Sigmoid colon (tissue), 6 donors: ENCODE measurements at regions not wholly inside any gene's neighbourhood (a gene's known extent, or its start where the extent isn't known, plus 50 kb on each side); places are given as distances from the start of the nearest gene placed in this dataset.

Experiments used
- DNase-seq: peaks from one replicate; pipeline ENCODE4 v3.0.0-alpha.2; 2019
- H3K27ac ChIP-seq, 4 donors: fragments of 200-600 bp; sonication (generic); one replicate each; pipeline ENCODE4 v1.5.1; 2016 to 2019; ENCODE audit warnings: mild to moderate bottlenecking in 1 of 4
- H3K27me3 ChIP-seq, 3 donors: fragments of 200-600 bp; sonication (generic); one replicate each; pipeline ENCODE4 v1.5.1; 2019; ENCODE audit warnings: mild to moderate bottlenecking in 1 of 3
- H3K36me3 ChIP-seq, 4 donors: fragments of 200-600 bp; sonication (generic); one replicate each; pipeline ENCODE4 v1.5.1; 2016 to 2019
- H3K4me1 ChIP-seq, 4 donors: fragments of 200-600 bp; sonication (generic); one replicate each; pipeline ENCODE4 v1.5.1; 2017 to 2019
- H3K4me3 ChIP-seq, 4 donors: fragments of 200-600 bp; sonication (generic); one replicate each; pipeline ENCODE4 v1.5.1; 2017 to 2019; ENCODE audit warnings: mild to moderate bottlenecking in 2 of 4, moderate library complexity in 1 of 4
- H3K9me3 ChIP-seq, 4 donors: fragments of 200-600 bp in 3 of 4; sonication (generic) in 3 of 4; one replicate each; pipeline versions ENCODE4 v1.5.1 to v1.6.1; 2013 to 2019
- CTCF ChIP-seq, 4 experiments: fragments of 450-650 bp in 3 of 4; fragments of 200-600 bp in 1 of 4; IDR thresholded peaks; one replicate each; pipeline ENCODE4 v1.5.1; 2016 to 2019; ENCODE audit warnings: antibody characterized with exemption in 4 of 4, mild to moderate bottlenecking in 3 of 4, moderate library complexity in 2 of 4
- EP300 ChIP-seq, 4 donors: sonication (generic); formaldehyde crosslinking; IDR thresholded peaks; one replicate each; pipeline ENCODE4 v1.6.1; 2017; ENCODE audit warnings: antibody characterized with exemption in 4 of 4
- POLR2A ChIP-seq, 2 donors: fragments of 450-650 bp; IDR thresholded peaks; one replicate each; pipeline ENCODE4 v1.6.1; 2016; ENCODE audit warnings: antibody characterized with exemption in 2 of 2, mild to moderate bottlenecking in 2 of 2, moderate library complexity in 2 of 2
- POLR2AphosphoS5 ChIP-seq, 4 donors: sonication (generic); formaldehyde crosslinking; IDR thresholded peaks; one replicate each; pipeline ENCODE4 v1.6.1; 2017; ENCODE audit warnings: antibody characterized with exemption in 4 of 4
- WGBS, 2 donors: extraction: QIAGEN DNeasy Blood & Tissue Kit; methylation state at CpG; one replicate each; pipeline ENCODE4 v1.1.7; 2013; 5-methylcytosine and 5-hydroxymethylcytosine counted together
- intact Hi-C: fragments of 100-400 bp; cut with DNase I; formaldehyde crosslinking; loops from one replicate; pipeline ENCODE4 v1.15.1; 2023
- donor health status: healthy with polysubstance abuse.
- donor health status: healthy.

DNA sequence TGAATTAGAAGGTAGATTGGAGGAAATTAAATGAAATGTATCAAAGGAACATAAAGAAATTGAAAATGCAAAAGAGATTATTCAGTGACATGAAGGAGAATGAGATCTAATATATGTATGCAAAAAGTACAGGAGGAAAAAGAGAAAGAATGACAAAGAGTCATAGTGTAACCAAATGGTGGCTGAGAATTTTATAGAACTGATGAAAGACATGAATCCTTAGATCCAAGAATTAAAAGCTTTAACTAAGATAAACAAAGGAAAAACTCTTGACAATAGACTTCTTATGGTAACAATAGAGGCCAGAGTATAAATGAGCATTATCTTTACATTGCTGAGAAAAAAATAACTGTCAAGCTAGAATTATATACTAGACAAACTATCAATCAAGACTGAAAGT lies 505.4 kb upstream of the CD180 start:
- intact Hi-C loops: no loop called here
- no peak overlapping the region for H3K27ac ChIP-seq
- H3K36me3 ChIP-seq: no peaks in the 10 kb centered on the region
- no peak for DNase-seq
- H3K4me3 ChIP-seq: no peak overlapping the region
- peaks cover 0 to 6% (median 2%) of the 10 kb centered on the region in 4 donors for H3K9me3 ChIP-seq
- TF ChIP-seq CTCF (IDR thresholded peaks at IDR 0.05) (no peak), POLR2AphosphoS5 (IDR thresholded peaks at IDR 0.05) (no peak), EP300 (IDR thresholded peaks at IDR 0.05) (no peak), POLR2A (IDR thresholded peaks at IDR 0.05) (no peak)
- no peaks in the 10 kb centered on the region for H3K27me3 ChIP-seq
- H3K4me1 ChIP-seq: no peaks in the 10 kb centered on the region

GRCh38 chr5:67699560-67699959 lies 503.0 kb upstream of the CD180 start:
- intact Hi-C loops: no loop called here
- no peak for DNase-seq
- TF ChIP-seq POLR2A (IDR thresholded peaks at IDR 0.05) (no peak), POLR2AphosphoS5 (IDR thresholded peaks at IDR 0.05) (no peak), CTCF (IDR thresholded peaks at IDR 0.05) (no peak), EP300 (IDR thresholded peaks at IDR 0.05) (no peak)
- H3K4me1 ChIP-seq: peaks cover 0 to 16% (median 11%) of the 10 kb centered on the region in 4 donors
- no peak overlapping the region for H3K4me3 ChIP-seq
- H3K9me3 ChIP-seq: peaks cover 0 to 6% (median 2%) of the 10 kb centered on the region in 4 donors
- H3K36me3 ChIP-seq: no peaks in the 10 kb centered on the region
- H3K27ac ChIP-seq: no peak overlapping the region
- no peaks in the 10 kb centered on the region for H3K27me3 ChIP-seq

DNA sequence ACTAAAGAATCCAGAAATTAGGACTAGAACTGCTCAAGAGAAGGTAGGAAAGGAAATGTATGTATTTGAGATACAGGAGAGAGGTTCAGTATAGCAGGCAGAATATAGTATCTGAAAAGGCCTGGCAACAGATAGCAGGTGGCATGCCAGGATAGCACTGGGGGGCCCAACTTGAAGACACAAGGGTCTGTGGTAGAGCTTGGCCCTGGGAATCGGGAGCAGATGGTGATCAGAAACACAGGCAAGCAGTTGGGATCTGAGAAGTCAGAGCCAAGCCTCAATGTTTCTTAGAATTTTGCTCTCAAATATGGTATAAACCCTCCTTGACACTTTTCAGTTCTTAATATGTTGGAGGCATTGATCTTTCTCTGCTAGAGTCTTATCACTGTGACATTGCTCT lies 499.8 kb upstream of the CD180 start:
- WGBS, 2 donors: 96 to 98% methylated on average over 1 of the region's 1 CpG
- Histone ChIP-seq H3K9me3 (no peaks in the 10 kb centered on the region), H3K27ac (peak overlapping the region in 3 of 4 donors; percentile 26 to 89 (median 86)), H3K36me3 (no peaks in the 10 kb centered on the region), H3K4me1 (peaks cover 0 to 37% (median 29%) of the 10 kb centered on the region in 4 donors), H3K27me3 (no peaks in the 10 kb centered on the region), H3K4me3 (no peak overlapping the region)
- no peak for TF ChIP-seq CTCF (IDR thresholded peaks at IDR 0.05)
- TF ChIP-seq EP300 (IDR thresholded peaks at IDR 0.05): no peak
- TF ChIP-seq POLR2A (IDR thresholded peaks at IDR 0.05): no peak
- TF ChIP-seq POLR2AphosphoS5 (IDR thresholded peaks at IDR 0.05): no peak
- no peak for DNase-seq
- intact Hi-C loops: no loop called here

- no peaks in the 10 kb centered on the region for H3K27me3 ChIP-seq
- no peaks in the 10 kb centered on the region for H3K36me3 ChIP-seq
- no peak for TF ChIP-seq POLR2AphosphoS5 (IDR thresholded peaks at IDR 0.05)
- no peak for TF ChIP-seq CTCF (IDR thresholded peaks at IDR 0.05)
- no peak for TF ChIP-seq EP300 (IDR thresholded peaks at IDR 0.05)
- no peak for TF ChIP-seq POLR2A (IDR thresholded peaks at IDR 0.05)
- peak overlapping the region; percentile 83 to 89 (median 86) for H3K27ac ChIP-seq
- intact Hi-C loops: loop anchor here (2.0 kb wide), 3 partner anchors 329 to 475 kb away; no protein-coding TSS in a partner anchor
- H3K4me3 ChIP-seq: no peak overlapping the region
- 87 to 98% methylated on average over 1 of the region's 1 CpG for WGBS, 2 donors
- H3K4me1 ChIP-seq: peaks cover 0 to 37% (median 29%) of the 10 kb centered on the region in 4 donors
- no peaks in the 10 kb centered on the region for H3K9me3 ChIP-seq
- no peak for DNase-seq
These were observed 498.8 kb upstream of the CD180 start for GRCh38 chr5:67695369-67695768.

GRCh38 chr5:67694810-67695191 lies 498.2 kb upstream of the CD180 start:
- Histone ChIP-seq H3K9me3 (no peaks in the 10 kb centered on the region), H3K36me3 (no peaks in the 10 kb centered on the region), H3K4me3 (no peak overlapping the region), H3K4me1 (peaks cover 0 to 37% (median 29%) of the 10 kb centered on the region in 4 donors), H3K27me3 (no peaks in the 10 kb centered on the region), H3K27ac (peak overlapping the region; percentile 83 to 89 (median 86))
- TF ChIP-seq POLR2AphosphoS5 (IDR thresholded peaks at IDR 0.05) (no peak), POLR2A (IDR thresholded peaks at IDR 0.05) (no peak), EP300 (IDR thresholded peaks at IDR 0.05) (no peak), CTCF (IDR thresholded peaks at IDR 0.05) (no peak)
- intact Hi-C loops: loop anchor here (2.0 to 5.0 kb wide), 6 partner anchors 202 to 562 kb away; no protein-coding TSS in a partner anchor
- WGBS, 2 donors: 80 to 90% methylated on average over 3 of the region's 3 CpGs
- DNase-seq: no peak
